Endothelial cell of umbilical vein (primary cell): ENCODE measurements at regions not wholly inside any gene's neighbourhood (a gene's known extent, or its start where the extent isn't known, plus 50 kb on each side); places are given as distances from the start of the nearest gene placed in this dataset.

ENCODE experiments used
- BruUV-seq: library from RNA; stranded (reverse); fragments of 400-500 nt; replicated peaks from 2 replicates; lab custom pipeline; 2021; lab: Mats Ljungman, UMichigan
- CTCF ChIA-PET: fragments of 300-600, 350-600 bp; sonication (Branson Sonifier 250); formaldehyde crosslinking; loops from one replicate; lab custom pipeline; 2021; ENCODE audit warnings: antibody characterized with exemption, inconsistent platforms; lab: Charles Lee
- POLR2A ChIA-PET: fragments of 300-600, 350-600 bp; sonication (Branson Sonifier 250); formaldehyde crosslinking; loops from one replicate; lab custom pipeline; 2021; ENCODE audit warnings: antibody characterized with exemption, inconsistent platforms; lab: Charles Lee
- DNase-seq: peaks from one replicate; pipeline ENCODE4 v3.0.0-alpha.2; 2011; ENCODE audit warnings: low read depth, low spot score
- FAIRE-seq: peaks from 2 replicates; lab custom pipeline; 2011; peaks lifted over from hg19 to GRCh38; lab: Jason Lieb, UNC
- H2AFZ ChIP-seq: 2 replicates; pipeline ENCODE4 v1.6.0; 2012; ENCODE audit warnings: low read depth, low read length, control low read depth, inconsistent platforms
- H3K27ac ChIP-seq: 2 replicates; pipeline ENCODE4 v1.5.1; 2011; ENCODE audit warnings: low read depth, mild to moderate bottlenecking, control low read depth, low read length, moderate library complexity; ENCODE audit not compliant: insufficient read depth
- H3K27me3 ChIP-seq, 2 experiments: 2 replicates each; pipeline versions ENCODE4 v1.6.0 to v1.6.1; 2011; ENCODE audit warnings: low read length in 2 of 2, mixed read lengths in 1 of 2; ENCODE audit not compliant: control insufficient read depth in 2 of 2, insufficient read depth in 2 of 2
- H3K36me3 ChIP-seq, 2 experiments: 2 replicates in 1 of 2; 3 replicates in 1 of 2; pipeline ENCODE4 v1.5.1; 2011; ENCODE audit warnings: low read length in 2 of 2, mild to moderate bottlenecking in 1 of 2, moderate library complexity in 1 of 2; ENCODE audit not compliant: control insufficient read depth in 2 of 2, insufficient read depth in 2 of 2; ENCODE audit errors: extremely low read depth in 1 of 2
- H3K4me1 ChIP-seq: 3 replicates; pipeline ENCODE4 v1.5.1; 2011; ENCODE audit warnings: mild to moderate bottlenecking, low read length; ENCODE audit not compliant: control insufficient read depth, insufficient read depth; ENCODE audit errors: extremely low read depth
- H3K4me2 ChIP-seq: 2 replicates; pipeline ENCODE4 v1.6.1; 2011; ENCODE audit warnings: low read length, control low read depth, mixed read lengths; ENCODE audit not compliant: insufficient read depth
- H3K4me3 ChIP-seq, 3 experiments: fragments of 200-600 bp in 1 of 3; sonication (generic), shearing (Covaris generic) in 1 of 3; replicated peaks in 1 of 3; 2 replicates each; pipeline ENCODE4 v1.5.1; 2011 to 2016; ENCODE audit warnings: control low read depth in 3 of 3, low read length in 3 of 3, mild to moderate bottlenecking in 2 of 3, inconsistent platforms in 1 of 3, low read depth in 1 of 3, moderate library complexity in 1 of 3; ENCODE audit not compliant: insufficient read depth in 1 of 3
- H3K79me2 ChIP-seq: 2 replicates; pipeline ENCODE4 v1.6.0; 2012; ENCODE audit warnings: low read length, inconsistent platforms; ENCODE audit not compliant: control insufficient read depth, insufficient read depth
- H3K9ac ChIP-seq: replicated peaks from 2 replicates; pipeline ENCODE3; 2011; ENCODE audit warnings: low read length, control low read depth; ENCODE audit not compliant: insufficient read depth; ENCODE audit errors: extremely low read depth
- H3K9me1 ChIP-seq: replicated peaks from 3 replicates; pipeline ENCODE4 v1.6.0; 2011; ENCODE audit warnings: mild to moderate bottlenecking, low read length; ENCODE audit not compliant: control insufficient read depth, insufficient read depth; ENCODE audit errors: extremely low read depth
- H3K9me3 ChIP-seq: replicated peaks from 2 replicates; pipeline ENCODE4 v1.5.1; 2012; ENCODE audit warnings: low read length, inconsistent platforms; ENCODE audit not compliant: control insufficient read depth, insufficient read depth
- H4K20me1 ChIP-seq: replicated peaks from 2 replicates; pipeline ENCODE3; 2011; ENCODE audit warnings: mild to moderate bottlenecking, low read length; ENCODE audit not compliant: control insufficient read depth, insufficient read depth; ENCODE audit errors: extremely low read depth
- CTCF ChIP-seq, 2 donors: IDR thresholded peaks; 1 replicate in 1 of 2; 2 replicates in 1 of 2; pipeline ENCODE4 v1.5.1; 2011; ENCODE audit warnings: low read length in 2 of 2, mild to moderate bottlenecking in 2 of 2, moderate library complexity in 2 of 2, control low read depth in 1 of 2, inconsistent platforms in 1 of 2, low read depth in 1 of 2; ENCODE audit not compliant: insufficient read depth in 1 of 2; ENCODE audit errors: extremely low read depth in 1 of 2
- EZH2 ChIP-seq: IDR thresholded peaks from 2 replicates; pipeline ENCODE4 v1.6.1; 2012; ENCODE audit warnings: borderline replicate concordance, low read depth, mild to moderate bottlenecking, moderate library complexity, low read length, inconsistent platforms; ENCODE audit not compliant: severe bottlenecking
- FOS ChIP-seq: IDR thresholded peaks from 2 replicates; pipeline ENCODE4 v1.6.1; 2011; ENCODE audit warnings: mild to moderate bottlenecking, low read length, moderate library complexity, borderline replicate concordance; ENCODE audit not compliant: insufficient read depth
- GATA2 ChIP-seq: IDR thresholded peaks from 2 replicates; pipeline ENCODE4 v1.7.0; 2011; ENCODE audit warnings: low read depth, mild to moderate bottlenecking, moderate library complexity, mixed read lengths, low read length; ENCODE audit not compliant: insufficient read length, insufficient read depth
- JUN ChIP-seq: IDR thresholded peaks from 2 replicates; pipeline ENCODE4 v1.6.1; 2011; ENCODE audit warnings: borderline replicate concordance, low read depth; ENCODE audit not compliant: insufficient read length, insufficient read depth
- POLR2A ChIP-seq: IDR thresholded peaks from 2 replicates; pipeline ENCODE4 v1.6.1; 2012; ENCODE audit warnings: low read depth, mild to moderate bottlenecking, control low read depth, low read length
- POLR2AphosphoS5 ChIP-seq: IDR thresholded peaks from 2 replicates; pipeline ENCODE4 v1.6.1; 2012; ENCODE audit warnings: low read depth, mild to moderate bottlenecking, control low read depth, low read length, moderate library complexity; ENCODE audit not compliant: insufficient read depth
- dilution Hi-C: fragments of 300-500 bp; cut with MboI; formaldehyde crosslinking; loops from one replicate; pipeline ENCODE4 v1.15.0; 2019; ENCODE audit warnings: low sequenced_read_pairs; ENCODE audit not compliant: extremely low pct_ligation_motif_present
- intact Hi-C: fragments of 100-400 bp; cut with micrococcal nuclease; formaldehyde crosslinking; loops from one replicate; pipeline ENCODE4 v1.10.0; 2022
- TF ChIP-seq, protein P1 (sequence below): IDR thresholded peaks from 2 replicates; pipeline ENCODE4 v1.6.1; 2011; ENCODE audit not compliant: insufficient read depth, insufficient read length

- BruUV-seq: no TSS peak
- ChIA-PET CTCF (no interaction called here), POLR2A (no interaction called here)
- Histone ChIP-seq H3K4me3 (no peak overlapping the region), H3K4me2 (no peak overlapping the region), H3K36me3 (no peaks in the 10 kb centered on the region), H3K9ac (no peak overlapping the region), H3K79me2 (no peaks in the 10 kb centered on the region), H3K9me1 (no peaks in the 10 kb centered on the region), H3K27ac (no peak overlapping the region), H4K20me1 (no peaks in the 10 kb centered on the region), H2AFZ (no peak overlapping the region), H3K9me3 (no peaks in the 10 kb centered on the region), H3K4me1 (no peaks in the 10 kb centered on the region), H3K27me3 (no peaks in the 10 kb centered on the region)
- TF ChIP-seq EZH2: no peak
- no peak for TF ChIP-seq GATA2
- TF ChIP-seq CTCF (IDR thresholded peaks at IDR 0.05; ENCODE audit: extremely low read depth in 1 of 2, insufficient read depth in 1 of 2, low read depth in 1 of 2, low read length in 2 of 2): no peak
- no peak for TF ChIP-seq FOS
- no peak for TF ChIP-seq JUN
- no peak for TF ChIP-seq POLR2AphosphoS5
- TF ChIP-seq POLR2A: no peak
- TF ChIP-seq, protein P1, sequence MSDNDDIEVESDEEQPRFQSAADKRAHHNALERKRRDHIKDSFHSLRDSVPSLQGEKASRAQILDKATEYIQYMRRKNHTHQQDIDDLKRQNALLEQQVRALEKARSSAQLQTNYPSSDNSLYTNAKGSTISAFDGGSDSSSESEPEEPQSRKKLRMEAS: no peak
- intact Hi-C loops (no loop called here), dilution Hi-C loops (no loop called here)
- FAIRE-seq (no peak), DNase-seq (no peak)
These were observed 76.6 kb downstream of the SOD2 start for GRCh38 chr6:159616456-159616855.
